HG02981 (cell line): ENCODE measurements at regions not wholly inside any gene's neighbourhood (a gene's known extent, or its start where the extent isn't known, plus 50 kb on each side); places are given as distances from the start of the nearest gene placed in this dataset.

Experiments used
- ATAC-seq: cut with Tn5 transposase; IDR thresholded peaks from one replicate; pipeline ENCODE4 v1.9.1; 2021; ENCODE audit warnings: mild to moderate bottlenecking, moderate library complexity; ENCODE audit not compliant: unreplicated experiment

DNA sequence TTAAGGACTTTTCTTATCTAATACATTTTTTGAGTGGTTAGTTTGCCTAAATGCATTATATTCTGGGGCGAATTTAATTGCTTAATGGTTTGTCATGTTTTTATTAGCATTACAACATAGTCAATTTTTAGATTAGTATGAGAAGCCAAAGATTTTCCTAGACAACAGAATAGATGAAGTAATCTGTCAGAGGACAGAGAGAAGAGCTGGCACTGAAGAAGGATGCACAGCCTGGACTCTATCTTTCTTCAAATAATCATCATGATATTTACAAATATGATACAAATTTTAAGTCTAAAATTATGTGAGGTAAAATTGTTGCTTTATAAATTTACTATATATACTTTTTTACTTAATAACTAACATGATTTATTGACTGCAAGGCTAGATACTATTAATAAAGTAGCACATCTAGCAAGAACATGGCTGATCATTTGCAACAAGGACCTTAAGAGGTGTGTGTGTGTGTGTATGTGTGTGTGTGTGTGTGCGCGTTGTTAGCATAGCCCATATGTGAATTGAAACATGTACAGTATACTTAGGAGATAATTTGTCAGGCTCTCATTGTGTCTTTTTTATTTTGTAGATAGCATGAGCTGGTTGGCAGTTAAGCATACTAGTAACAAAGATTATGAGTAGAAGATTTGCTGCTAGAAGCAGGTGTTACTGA is 752.2 kb downstream of the DCDC2C start:
- no peak for ATAC-seq

DNA sequence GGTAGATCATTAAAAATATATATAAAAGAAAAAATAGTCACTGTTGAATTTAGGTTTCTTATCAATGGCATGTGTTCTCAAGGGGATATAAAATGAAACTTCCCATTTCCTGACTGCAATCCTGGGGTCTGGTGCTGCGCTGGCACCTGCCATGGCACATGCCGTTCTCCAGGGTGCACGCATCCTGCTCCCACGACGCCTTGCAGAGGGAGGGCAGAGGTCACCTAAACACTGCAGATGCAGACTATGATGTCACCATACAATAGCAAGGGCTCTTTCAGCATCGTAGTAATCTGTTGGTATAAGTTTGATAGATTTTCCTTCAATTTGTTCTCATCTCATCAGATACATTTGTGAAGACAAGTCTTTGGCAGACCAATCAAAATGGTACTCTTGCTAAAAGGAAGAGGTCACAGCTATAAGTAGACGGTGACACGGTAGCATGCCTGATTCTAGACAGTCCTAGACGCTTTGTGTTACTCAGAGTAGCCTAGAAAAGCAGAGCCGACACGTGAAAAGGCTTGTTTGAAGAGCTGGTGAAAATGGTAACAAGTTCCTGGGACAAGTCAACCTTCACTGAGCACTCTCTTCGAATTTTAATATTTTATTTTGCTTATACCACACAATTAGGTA is 761.4 kb downstream of the DCDC2C start:
- no peak for ATAC-seq

DNA sequence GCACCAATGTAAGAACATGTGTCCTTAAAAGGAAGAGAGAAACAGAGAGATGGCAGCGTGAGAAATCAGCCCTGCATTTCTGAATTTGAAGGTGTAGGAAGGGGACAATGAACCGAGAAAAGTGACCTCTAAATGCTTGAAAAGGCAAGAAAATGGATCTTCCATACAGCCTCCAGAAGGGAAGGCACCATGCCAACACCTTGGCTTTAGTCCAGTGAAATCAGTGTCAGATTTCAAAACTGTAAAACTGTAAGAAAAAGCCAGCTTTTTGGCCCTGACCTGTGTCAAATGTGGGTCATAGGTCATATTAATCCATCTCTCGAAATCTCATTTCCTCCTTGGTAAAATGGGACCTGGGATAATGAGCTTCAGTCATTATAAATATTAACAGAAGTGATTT is 762.3 kb downstream of the DCDC2C start:
- no peak for ATAC-seq

DNA sequence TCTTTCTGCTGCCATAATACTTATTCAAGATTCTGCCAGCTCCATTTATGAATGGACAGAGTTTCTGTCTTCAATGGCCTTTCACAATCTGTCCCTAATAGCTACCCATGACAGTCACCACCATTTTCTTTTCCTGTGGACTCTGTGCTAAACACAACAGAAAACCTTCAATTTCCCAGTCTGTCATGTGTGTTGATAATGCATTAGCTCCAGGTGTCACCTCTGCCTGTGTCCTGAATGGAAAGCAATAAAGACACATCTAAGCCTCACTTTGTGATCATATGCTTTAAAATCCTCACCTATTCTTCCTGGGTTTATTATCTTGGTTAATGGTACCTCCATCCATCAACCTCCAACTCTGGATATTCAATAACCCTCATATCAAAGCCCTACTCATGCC is 772.2 kb downstream of the DCDC2C start:
- ATAC-seq = no peak

DNA sequence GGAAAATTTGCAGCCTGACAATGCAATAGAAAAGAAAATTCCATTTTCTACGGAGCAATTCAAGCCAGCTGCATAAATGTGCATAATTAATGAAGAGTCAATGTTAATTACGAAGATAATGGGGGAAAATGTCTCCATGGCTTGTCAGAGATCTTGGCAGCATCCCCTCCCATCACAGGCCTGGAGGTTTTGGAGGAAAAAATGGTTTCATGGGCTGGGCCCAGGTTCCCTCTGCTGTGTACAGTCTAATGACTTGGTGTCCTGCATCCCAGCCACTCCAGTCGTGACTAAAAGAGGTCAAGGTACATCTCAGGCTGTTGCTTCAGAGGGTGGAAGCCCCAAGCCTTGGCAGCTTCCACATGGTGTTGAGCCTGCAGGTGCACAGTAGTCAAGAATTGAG is 779.7 kb downstream of the DCDC2C start:
- ATAC-seq = no peak

DNA sequence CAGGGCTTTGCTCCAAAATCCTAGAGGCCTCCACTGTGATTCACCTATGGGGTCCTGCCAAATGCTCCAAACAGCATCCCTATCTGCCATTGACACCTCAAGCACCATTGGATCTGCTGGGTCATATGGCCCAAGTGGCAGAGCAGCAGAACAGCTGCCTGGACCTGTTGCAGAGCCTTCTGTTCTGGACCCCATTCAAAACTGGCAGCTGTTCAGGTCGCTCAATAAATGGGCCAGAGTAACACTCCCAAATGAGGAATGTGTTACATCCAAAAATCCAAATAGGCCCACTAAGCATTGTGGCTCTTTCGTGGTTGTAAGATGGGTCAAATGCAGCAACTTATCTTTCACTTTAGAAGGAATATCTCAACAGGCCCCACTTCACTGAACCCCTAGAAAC is 783.6 kb downstream of the DCDC2C start:
- ATAC-seq = no peak

DNA sequence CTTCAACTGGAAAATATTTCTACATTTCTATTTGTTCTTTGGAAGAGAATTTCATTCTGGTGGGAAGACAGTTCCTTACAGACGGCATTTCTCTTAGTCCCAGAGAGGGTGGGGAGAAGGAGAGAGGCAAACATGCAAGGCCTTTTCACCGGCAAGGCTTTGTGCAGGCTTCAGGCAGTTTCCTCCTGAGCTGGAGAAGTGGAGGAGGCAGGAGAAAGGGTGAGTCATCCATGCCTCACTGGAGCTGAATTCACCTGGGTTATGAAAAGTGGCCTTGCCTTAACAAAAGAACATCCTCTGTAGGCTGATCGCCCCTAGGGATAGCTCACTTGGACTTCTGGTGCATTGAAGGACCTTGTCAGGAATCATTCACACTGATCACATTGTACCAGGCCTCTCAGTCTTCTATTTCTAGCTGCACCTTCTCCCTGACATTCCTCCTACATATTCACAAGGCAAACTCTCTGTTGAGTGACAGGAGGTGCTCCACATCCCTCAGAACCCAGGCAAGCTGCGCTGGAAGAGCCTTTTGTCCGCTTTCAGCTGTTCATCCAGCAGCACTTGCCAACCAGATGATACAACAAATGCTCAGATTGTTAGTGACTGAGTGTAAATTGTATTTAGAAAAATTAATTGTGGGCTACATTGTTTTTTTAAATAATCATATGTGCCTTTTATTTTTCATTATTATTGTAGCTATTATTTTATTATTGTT is 796.1 kb downstream of the DCDC2C start:
- ATAC-seq = no peak

DNA sequence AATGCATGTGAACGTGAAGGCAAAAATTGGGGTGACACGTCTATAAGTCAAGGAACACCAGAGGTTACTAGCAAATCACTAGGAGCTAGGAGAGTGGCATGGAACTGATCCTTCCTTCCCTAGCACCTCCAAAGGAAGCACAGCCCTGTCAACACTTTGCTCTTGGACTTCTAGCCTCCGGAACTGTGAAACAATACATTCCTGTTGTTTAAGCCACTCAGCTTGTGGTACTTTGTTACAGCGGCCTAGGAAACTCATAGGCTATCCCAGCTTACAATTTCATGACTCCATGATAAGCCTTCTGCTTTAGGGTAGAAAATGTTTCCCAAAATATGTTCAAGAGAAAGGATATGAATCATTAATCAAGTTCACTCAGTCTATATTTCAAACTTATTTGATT is 798.1 kb downstream of the DCDC2C start:
- ATAC-seq = no peak

DNA sequence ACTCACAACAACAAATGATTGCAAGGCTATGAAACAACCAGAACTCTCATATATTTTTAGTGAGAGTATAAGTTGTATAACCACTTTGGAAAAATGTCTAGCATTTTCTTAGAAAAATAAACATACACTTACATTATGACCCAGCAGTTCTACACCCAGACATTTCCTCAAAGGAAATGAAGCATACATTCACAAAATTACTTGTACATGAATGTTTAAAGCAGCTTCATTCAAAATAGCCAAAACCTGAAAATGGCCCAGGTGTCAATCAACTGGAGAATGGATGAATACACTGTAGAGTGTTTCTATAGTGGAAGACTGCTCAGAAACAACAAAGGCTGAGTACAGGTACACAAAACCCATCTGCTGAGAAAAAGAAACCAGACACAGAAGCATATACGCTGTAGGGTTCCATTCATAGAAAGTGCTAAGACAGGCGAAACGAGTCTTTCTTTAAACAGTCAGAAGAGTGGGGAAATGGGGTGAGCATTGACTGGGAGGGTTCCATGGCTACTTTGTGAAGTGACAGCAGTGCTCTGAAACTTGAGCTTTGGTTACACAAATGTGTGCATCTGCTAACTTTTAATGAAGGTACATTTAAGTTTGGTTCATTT is 799.0 kb downstream of the DCDC2C start:
- no peak for ATAC-seq

DNA sequence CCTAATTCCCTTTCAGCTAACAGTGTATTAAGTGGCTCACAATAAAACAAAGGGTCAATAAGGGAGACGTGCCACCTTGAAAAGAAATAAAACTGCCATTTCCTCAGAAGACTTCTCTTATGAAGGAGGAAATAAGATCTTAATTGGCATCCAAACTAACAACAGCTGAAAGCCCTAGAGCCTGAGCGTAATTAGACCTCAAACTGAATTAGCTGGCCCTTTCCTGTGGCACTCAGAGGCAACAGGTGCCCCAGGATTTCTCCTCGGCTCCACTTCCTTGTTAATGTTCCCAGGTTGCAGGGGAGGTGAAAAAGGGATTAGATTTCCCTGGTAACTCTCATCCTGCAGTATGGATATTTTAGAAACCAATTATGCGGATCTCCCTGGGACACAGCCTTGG is 804.3 kb downstream of the DCDC2C start:
- no peak for ATAC-seq

DNA sequence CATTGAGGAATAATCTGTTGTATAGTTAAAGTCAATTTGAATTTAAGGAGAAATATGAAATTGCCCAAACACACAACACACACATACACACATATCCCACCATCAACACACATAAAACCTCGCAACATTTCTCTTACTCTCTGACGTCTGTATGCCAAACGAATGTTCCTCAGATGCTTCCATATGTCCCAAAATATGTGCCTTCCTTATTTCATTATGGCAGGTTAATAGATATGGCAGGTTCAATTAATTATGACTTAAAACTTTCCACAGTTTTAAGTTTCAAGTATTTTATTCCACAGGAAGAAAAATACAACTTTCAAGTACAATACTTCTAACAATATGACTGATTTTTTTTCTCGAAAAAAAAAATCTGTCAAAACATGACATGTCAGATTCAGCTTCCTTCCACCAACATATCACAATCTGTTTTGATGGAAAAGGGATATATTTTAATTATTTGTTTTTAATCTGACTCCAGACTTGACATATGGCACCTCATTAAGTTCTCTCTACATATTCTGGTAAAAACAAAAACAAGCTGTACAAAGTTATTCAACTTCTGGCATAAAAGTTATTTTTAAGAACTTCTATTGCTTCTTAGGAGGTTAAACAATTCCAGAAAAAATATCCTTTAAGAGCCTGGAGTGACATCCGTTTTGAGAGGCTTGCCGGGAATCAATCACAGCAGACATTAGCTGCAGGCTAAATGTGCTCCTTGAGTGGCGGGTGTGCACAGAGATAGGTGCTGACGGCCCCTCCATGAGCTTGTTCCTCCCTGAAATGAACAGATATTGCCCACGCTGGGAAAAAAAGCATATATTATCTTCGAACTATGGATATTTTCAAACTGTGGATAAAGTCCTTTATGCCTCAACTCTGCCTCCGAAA is 812.7 kb downstream of the DCDC2C start:
- no peak for ATAC-seq

DNA sequence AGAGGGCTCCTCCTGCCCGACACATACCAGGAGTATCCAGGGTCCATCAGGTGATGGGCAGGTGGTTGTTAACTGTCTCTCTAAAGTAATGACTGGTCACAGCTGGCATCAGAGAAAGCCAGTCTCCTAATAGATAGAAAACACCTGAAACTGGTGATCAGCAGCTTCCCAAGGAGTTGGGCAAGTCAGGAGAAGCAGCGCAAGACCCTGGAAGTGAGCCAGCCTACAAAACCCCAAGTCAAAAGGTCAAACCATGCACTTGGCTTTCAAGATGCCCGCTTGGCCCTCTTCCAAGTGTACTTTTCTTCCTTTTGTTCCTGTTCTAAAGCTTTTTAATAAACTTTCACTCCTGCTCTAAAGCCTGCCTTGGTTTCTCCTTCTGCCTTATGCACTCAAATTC is 815.2 kb downstream of the DCDC2C start:
- no peak for ATAC-seq

DNA sequence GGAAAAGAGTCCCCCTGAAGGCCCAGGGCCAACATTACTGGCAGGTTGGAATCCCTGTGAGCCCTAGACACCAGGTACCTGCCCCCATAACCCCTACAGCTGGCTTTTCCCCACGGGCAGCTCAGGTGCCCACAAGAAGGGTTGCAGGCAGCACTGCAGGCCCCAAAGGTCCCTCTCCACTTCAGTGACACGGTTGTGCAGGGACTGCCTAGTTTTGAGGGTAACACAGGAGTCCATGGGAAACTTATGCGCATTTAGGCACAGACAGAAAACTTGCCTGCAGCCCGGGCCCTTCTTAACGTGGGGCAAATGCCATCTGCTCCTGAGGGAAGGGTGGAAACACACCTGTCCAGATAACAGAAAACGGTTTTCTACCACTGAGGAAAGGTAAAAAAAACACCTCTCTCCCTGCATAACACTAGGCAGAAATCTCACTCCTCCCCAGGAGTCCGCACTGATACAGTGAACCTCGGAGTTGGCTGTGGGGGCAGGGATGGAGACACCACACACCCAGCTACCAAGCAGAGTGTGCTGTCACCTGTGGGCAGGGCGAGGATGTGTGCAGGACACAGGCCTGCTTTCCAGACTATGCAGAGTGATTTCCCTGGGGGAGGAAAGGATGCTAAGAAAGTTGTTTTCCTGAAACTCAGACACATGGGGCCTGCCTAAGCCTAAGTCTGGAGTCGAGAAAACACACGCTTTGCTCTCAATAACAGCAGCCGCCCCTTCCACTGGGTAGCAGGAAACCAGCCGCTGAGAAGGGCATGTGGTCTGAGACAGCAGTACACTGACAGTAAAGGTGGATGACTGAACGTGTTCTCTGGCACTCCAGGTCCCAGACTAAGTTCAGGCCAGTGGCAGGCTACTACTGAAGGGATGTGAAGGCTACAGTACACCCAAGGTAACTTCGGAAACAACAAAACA is 819.4 kb downstream of the DCDC2C start:
- ATAC-seq = no peak

DNA sequence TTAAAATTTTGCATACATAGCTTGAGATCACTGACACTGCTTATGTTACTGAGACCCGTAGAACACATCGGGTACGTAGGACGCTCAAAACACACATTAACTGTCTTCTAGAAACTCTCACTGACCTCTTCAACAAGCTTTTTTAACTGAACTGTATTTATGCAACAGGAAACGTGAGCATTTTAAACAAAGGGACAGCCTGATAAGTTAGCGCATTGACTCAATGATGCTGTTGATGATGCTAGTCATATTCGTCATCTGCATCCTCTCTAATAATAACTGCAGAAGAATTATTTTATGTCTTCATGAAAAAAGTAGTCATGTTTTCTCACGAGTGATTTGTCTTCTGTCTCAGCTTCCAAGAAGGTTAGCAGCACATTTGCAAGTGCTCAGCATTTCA is 824.0 kb downstream of the DCDC2C start:
- ATAC-seq = no peak

DNA sequence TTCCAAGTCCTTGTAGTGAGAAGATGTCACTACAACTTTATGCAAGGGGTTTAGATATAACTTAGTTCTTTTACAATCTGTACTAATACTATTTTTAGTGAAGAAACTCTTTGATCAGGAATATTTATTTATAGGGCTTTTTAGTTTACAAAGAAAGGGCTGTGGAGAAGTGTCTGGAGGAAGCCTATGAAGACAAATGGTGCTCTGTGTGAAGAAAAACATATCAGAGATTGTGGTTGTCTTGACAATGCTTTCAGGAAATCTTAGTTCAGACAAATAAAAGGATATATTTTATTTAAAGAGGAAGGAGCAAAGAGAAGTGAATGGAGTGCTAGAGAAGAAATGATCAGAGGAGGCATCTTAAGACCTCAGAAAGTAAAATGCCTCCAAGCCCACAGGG is 824.9 kb downstream of the DCDC2C start:
- ATAC-seq = no peak

DNA sequence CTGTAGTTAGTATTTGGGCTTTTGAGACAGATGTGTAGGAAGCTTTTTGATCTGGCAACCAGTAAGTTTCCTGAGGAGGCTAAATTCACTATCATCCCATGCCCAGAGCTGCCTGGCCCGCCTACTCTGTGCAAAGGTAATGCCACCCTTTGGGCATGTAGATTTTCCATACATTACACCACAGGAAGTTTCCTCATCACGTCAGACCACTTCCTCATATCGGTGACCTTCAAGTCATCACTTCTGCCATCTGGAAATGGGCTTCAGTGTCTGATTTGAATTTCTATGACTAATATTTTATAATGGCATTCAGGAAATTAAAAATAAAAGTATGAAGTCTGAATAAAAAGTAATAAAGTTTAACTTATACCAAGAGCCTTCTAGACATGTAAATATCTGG is 825.4 kb downstream of the DCDC2C start:
- ATAC-seq = no peak

DNA sequence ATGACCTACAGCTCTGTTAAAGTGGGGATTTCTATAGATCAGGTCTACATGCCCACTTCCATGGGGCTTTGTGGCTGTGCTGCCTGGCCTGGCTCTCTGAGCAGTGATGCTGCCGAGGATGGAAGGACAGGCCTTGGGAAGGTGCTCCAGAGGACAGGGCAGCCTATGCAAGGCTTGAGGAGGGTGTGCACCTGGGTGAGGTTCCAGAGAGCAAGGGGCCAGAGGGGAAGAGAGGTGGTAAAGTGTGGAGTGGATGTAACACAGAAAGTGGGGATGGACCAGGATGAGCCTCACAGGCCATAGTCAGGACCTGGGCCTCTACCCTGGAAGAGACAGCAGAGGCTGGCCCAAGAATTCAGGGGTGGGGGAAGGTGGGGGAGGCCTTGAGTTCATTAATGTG is 826.4 kb downstream of the DCDC2C start:
- ATAC-seq = no peak

DNA sequence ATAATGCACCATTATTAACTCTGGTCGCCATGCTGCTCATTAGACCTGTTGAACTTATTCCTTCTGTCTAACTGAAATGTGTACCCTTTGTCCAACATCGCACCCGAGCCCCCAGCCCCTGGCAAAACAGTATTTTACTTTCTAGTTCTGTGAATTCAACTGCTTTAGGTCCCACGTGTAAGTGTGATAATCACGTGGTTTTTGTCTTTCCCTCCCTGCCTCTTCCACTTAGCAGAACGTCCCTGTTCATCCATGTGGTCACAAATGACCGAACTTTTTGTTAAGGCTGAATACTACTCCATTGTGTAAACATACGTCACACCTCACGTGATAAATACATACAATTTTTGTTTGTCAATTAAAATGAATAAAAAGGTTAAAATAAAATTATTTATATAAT is 826.9 kb downstream of the DCDC2C start:
- no peak for ATAC-seq

DNA sequence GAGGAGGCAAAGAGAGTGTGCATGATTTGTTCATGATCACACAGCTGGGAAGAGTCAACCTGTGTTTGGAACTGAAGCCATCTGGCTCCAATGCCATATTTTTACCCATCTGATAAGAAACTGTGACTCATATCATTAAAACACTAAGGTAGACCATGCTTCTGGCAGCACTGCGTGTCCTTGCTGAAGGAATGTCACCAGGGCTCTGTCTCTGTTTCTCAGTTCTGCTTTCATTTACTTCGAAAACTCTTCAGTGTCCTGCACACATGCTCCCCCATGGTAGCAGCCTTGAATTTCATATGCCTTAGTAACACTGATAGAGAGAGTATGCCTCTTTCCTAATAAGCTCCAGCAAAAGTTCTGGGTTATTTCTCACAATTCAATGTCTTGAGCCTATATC is 830.4 kb downstream of the DCDC2C start:
- ATAC-seq = no peak

DNA sequence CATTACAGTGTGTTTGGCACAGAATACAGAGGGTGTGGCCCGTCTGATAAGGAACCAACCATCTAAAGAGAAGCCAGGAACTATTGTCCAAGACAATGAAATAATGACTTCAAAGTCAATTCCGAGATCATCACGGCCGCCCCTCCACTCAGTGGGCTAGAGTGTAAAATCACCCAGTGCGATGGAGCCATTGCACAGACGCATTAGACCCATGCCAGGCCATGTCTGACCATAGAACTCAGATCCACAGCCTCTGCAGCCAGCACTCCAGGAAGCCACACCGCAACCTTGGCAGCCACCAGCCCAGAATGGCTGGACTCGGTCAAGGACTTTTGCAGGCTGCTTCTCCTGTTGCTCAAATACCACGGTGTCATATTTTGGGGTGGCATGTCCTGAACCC is 835.7 kb downstream of the DCDC2C start:
- ATAC-seq = no peak
